WTC11 (cell line): ENCODE measurements at regions not wholly inside any gene's neighbourhood (a gene's known extent, or its start where the extent isn't known, plus 50 kb on each side); places are given as distances from the start of the nearest gene placed in this dataset.
A peak's percentile ranks its signal among the peaks of the same experiment; 100 is the strongest.
"Not testable (repeated sequence)": the region's sequence is repeated elsewhere in the genome, so short reads cannot be mapped to it uniquely, and the experiment has no call there.

Source experiments
- ATAC-seq: fragments of 200-7000 bp; cut with Tn5 transposase; 2 replicates; pipeline ENCODE4 v1.10.0; 2021; ENCODE audit warnings: mild to moderate bottlenecking, moderate library complexity
- CTCF ChIA-PET: fragments of 300-600 bp; sonication (Branson Sonifier 250); formaldehyde crosslinking; loops from one replicate; lab custom pipeline; 2021; ENCODE audit warnings: antibody characterized with exemption; lab: Charles Lee
- POLR2A ChIA-PET: fragments of 350-600 bp; sonication (Branson Sonifier 250); formaldehyde crosslinking; loops from one replicate; lab custom pipeline; 2021; ENCODE audit warnings: antibody characterized with exemption; lab: Charles Lee
- DNase-seq: peaks from one replicate; pipeline ENCODE4 v3.0.0; 2021; ENCODE audit warnings: low spot score
- H3K27ac Mint-ChIP-seq: 2 replicates; pipeline ENCODE4 v1.8.0; 2021; ENCODE audit warnings: mixed read lengths
- H3K27me3 Mint-ChIP-seq: 2 replicates; pipeline ENCODE4 v1.8.0; 2021; ENCODE audit warnings: low read depth, mild to moderate bottlenecking, moderate library complexity, mixed read lengths
- H3K36me3 Mint-ChIP-seq: 2 replicates; pipeline ENCODE4 v1.8.0; 2021; ENCODE audit warnings: mixed read lengths
- H3K4me1 Mint-ChIP-seq: 2 replicates; pipeline ENCODE4 v1.8.0; 2022; ENCODE audit warnings: mixed read lengths
- H3K4me3 Mint-ChIP-seq: 2 replicates; pipeline ENCODE4 v1.8.0; 2021; ENCODE audit warnings: mild to moderate bottlenecking, moderate library complexity, mixed read lengths
- H3K9me3 Mint-ChIP-seq: 2 replicates; pipeline ENCODE4 v1.8.0; 2021; ENCODE audit warnings: mixed read lengths

DNA sequence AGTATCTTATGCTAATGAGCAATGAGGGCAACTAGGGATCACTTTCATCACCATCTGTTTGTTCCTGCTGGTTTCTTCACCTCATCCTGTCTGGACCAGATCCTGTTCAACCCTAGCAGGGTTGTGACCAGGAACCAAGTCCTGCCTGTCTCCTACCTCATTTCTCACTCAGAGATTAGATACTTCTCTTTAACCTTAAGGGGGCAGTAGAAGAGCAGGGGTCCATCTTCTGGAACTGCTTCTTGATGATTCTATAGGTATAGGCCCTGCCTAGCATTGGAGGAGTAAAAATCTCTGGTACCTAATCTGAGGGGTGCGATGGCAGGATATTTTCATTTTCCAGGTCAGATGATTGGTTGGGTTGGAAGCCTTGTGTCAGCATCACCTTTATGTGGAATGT lies 335.1 kb downstream of the TGIF2LY start:
- H3K4me3 Mint-ChIP-seq, CTCF ChIA-PET, POLR2A ChIA-PET, H3K4me1 Mint-ChIP-seq, H3K27ac Mint-ChIP-seq, H3K9me3 Mint-ChIP-seq, DNase-seq, H3K36me3 Mint-ChIP-seq, H3K27me3 Mint-ChIP-seq: not testable (repeated sequence)
- peak; percentile 68 for ATAC-seq
